ENCODE measurements at regions not wholly inside any gene's neighbourhood (a gene's known extent, or its start where the extent isn't known, plus 50 kb on each side); places are given as distances from the start of the nearest gene placed in this dataset.

DNA sequence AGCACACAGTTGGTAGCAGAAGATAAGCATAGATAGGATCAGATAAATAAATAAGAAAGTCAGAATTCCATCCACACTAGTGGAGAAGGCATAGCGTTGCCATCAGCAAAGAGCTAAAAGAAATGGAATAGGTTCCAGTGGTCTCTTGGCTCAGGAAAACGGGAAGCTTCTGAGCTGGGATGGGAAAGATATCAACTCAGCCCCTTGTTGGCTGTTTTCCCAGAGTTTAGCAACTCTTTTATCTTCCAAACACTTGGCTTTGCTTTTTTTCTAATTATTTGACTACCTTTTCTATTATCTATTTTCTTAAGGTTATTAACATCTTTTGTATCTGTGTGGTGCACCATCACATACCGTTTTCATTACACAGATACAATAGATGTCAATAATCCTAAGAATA lies 445.7 kb upstream of the TRPC7 start:
- DNase-seq (ENCODE audit: low read depth in 3 of 3): no peak

DNA sequence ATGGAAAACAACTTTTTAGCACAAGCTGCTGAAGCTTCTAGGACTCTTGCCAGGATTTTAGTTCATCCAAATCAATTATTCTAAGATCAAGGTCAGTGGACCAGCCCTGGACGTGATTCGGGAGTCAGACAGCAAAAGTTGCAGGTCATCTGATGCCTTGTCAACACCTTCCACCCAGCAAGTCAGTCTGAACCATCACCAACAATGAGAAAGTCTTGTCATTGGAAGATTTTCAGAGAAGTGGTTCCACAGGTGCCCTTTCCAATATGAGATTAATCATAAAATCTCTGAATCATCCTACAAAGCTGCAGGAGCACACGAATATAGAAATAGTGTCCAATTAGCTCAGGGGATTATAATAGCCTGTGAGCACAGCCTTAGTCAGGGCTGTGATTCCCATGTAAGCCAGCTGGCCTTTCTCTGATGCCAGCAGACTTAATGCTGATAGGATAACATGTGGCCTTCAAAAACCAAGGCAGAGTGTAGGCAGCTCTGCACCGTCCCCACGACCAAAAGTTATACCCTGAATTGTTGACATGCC lies 445.0 kb upstream of the TRPC7 start:
- no peak for DNase-seq (ENCODE audit: low read depth in 3 of 3)

GRCh38 chr5:136809382-136809781 lies 444.0 kb upstream of the TRPC7 start:
- no peak for DNase-seq (ENCODE audit: low read depth in 3 of 3)

- DNase-seq (ENCODE audit: low read depth in 3 of 3): no peak
Measured at GRCh38 chr5:136808756-136809155, 443.4 kb upstream of the TRPC7 start.

- no peak for DNase-seq (ENCODE audit: low read depth in 3 of 3)
Measured at GRCh38 chr5:136805466-136805865, 440.1 kb upstream of the TRPC7 start.

- no peak for DNase-seq (ENCODE audit: low read depth in 3 of 3)
Measured at GRCh38 chr5:136802383-136802782, 437.0 kb upstream of the TRPC7 start.

GRCh38 chr5:136799806-136800372 lies 434.5 kb upstream of the TRPC7 start:
- DNase-seq (ENCODE audit: low read depth in 3 of 3): no peak

- no peak for DNase-seq (ENCODE audit: low read depth in 3 of 3)
Measured at GRCh38 chr5:136793300-136793699, 428.0 kb upstream of the TRPC7 start.

- no peak for DNase-seq (ENCODE audit: low read depth in 3 of 3)
Measured at GRCh38 chr5:136781464-136781863, 416.1 kb upstream of the TRPC7 start.

GRCh38 chr5:136780518-136780917 lies 415.2 kb upstream of the TRPC7 start:
- DNase-seq (ENCODE audit: low read depth in 3 of 3): no peak

DNA sequence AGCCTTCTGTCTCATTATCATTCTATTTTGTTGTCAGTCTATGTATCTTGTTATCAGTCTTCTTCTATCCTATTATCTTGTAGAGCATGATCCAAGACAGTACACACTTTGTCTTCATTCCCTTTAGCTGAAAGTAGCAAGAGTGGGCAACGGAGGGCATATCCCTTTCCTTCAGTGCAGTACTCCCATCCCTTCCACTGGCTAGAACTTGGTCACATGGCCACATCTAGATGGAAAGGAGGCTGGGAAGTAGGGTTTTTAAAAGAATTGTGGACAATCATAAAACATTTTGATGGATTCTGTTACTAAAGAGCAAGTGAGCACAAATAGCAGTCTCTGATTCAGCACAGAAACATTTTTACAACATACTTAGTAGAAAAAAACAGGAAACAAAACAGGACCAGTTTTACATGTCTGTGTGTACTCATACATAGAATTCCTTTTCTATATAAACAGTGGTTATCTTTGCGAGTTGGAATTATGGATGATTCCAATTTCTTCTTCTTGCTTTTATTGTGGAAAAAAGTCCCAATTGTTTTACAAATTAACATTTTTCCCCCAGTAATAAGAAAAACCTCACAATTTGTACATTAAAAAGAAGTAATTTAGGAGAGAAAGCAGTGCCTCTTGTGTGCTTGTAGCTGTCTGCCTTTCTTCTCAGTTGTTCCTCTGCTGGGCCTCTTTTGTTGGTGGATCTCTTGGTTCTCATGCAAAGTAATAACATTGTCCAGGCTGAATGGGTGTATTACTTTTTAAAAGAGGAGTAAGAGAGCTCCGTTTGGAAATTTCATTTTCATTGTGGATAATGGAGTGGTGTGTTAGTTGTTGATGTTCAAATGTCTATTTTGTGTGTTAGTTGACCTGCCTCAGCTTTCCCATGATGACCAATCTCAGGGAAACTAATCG lies 410.9 kb upstream of the TRPC7 start:
- no peak for DNase-seq (ENCODE audit: low read depth in 3 of 3)

DNA sequence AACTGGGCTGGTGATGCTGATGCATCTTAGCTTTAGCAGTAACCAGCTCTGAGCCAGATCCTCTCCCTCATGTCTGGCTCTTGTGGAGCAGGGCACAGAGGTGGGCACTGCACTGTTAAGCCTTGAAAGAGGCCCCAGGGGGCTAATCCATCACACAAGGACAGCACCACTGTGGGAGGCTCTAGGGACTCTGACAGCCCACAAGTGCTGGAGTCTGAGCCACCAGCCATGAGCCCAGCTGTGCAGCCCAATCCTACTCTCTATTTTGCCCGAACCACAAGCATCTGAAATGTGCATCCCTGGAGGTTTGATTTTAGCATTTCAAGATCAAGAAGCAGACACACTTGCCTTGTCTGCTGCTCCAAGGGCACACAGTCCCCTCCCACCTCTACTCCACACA lies 407.1 kb upstream of the TRPC7 start:
- DNase-seq (ENCODE audit: low read depth in 3 of 3): no peak

DNA sequence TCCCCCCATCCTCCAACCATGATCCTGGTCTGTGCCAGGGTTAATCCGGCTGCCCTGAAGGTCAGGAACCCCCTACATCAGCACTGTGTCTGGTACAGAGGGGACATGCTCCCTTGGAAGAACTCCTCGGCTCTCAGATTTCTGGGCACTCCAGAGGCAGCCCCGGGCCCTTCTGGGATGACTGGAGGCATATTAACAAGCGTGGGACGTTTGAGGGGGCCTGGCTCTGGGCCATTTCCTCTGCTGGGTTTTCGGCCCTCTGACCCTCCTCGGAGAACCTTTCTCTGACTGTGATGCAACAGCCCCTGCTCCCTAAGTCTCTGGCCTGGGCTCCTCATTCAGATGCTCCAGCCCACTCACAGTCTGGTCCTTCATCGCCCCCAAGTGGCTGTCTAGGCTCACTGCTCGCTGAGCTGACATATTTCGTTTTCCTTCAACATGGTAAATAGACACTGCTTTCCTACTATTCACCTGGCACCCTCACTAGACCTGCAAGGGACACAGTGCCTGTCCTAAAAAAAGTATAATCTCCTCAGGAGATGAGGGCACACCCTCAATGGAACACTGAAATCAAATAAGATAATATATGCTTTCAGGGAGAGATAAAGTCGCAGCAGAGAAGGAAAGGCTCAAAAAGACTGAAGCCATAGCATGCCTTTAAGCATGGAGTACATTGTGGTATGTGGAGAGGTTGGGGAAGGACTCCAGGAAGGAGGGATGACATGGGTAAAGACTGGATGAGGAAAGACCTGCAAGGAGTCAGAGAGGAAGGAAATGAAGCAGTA lies 404.7 kb upstream of the TRPC7 start:
- DNase-seq (ENCODE audit: low read depth in 3 of 3): peak in 1 of 3 experiments; percentile 24

DNA sequence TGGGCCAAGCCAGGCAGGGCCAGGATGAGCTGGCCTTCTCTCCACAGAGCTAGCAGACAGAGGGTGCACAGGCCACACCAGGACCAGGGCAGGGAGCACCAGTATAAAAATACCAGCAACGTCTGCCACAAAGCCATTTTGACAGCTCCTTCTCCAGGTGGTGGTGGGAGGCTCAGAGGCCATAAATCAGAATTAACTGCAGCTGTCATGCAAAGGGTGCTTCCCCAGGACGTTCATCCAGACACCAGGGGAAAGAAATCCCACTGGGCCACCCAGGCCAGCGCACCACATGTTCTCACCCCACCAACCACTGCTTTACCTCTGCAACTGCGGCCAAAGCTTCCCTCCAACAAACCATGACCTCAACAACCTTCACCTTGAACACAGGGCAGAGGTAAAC lies 403.7 kb upstream of the TRPC7 start:
- DNase-seq (ENCODE audit: low read depth in 3 of 3): no peak

DNA sequence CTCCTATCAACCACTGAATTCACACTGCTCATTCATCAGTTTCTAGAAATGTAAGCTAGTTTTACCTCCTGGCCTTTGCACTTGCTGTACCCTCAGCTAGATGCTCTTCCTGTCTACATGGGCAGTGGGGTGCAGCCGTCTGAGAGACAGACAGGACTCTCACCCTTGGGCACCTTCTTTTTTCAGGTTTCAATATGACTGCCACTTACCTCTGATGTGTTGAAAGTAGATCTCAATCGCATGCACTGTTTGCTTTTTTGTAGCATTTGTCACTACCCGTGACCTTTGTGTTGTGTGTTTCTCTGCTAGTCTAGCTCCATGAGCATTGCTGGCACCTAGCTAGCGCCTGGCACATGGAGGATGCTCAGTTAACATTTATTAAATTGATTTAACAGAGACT lies 403.1 kb upstream of the TRPC7 start:
- DNase-seq (ENCODE audit: low read depth in 3 of 3): no peak

- DNase-seq (ENCODE audit: low read depth in 3 of 3): no peak
Measured at GRCh38 chr5:136766456-136766855, 401.1 kb upstream of the TRPC7 start.

- DNase-seq (ENCODE audit: low read depth in 3 of 3): no peak
Measured at GRCh38 chr5:136764601-136765000, 399.3 kb upstream of the TRPC7 start.

DNA sequence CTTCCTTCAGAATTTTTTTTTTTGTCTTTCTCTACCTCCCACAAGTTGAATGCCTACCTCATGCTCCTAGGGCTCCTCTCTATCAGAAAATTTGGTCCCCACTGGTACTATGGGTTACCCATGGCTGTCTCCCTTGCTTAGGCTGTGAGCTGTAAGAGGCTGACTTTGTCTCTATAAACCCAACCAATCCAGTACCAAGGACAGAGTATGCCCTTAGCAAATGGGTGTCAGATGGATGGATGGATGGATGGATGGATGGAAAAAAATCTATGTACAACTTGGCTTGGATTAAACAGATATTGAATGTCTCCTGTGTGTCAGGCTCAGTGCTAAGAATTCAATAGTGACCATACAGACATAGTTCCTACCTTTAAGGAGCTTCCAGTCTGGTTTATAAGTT lies 398.2 kb upstream of the TRPC7 start:
- DNase-seq (ENCODE audit: low read depth in 3 of 3): no peak

- no peak for DNase-seq (ENCODE audit: low read depth in 3 of 3)
Measured at GRCh38 chr5:136754216-136754615, 388.9 kb upstream of the TRPC7 start.

DNA sequence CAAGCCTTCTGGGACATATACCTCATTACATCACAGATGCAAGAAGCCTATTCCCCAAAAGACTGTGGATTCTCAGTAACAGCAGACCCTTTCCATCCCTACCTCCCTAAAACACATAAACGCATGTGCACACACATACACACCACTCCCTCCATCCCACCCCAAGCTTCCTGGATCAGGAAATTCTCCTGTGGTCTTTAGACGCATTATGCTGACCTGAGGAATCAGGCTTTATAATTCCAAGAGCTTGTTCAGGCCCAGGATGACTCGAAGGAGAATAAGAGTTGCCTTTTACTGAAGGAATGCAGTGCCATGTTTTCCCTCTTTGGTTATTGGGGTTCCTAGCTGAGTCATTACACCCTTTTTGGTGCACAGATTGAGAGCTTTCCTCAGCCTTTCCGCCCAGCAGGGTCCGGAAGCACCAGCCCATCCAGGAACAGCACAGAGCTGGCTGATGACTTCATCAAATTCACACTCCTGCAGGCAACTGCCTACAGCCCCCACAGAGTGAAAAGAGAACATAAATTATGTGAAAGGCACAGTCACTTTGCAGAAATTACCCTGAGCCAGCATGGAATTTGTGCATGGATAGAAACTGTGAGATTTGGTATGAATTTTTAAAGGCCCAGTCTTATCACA lies 385.0 kb upstream of the TRPC7 start:
- DNase-seq (ENCODE audit: low read depth in 3 of 3): no peak

GRCh38 chr5:136749016-136749415 lies 383.7 kb upstream of the TRPC7 start:
- DNase-seq (ENCODE audit: low read depth in 3 of 3): no peak

- DNase-seq (ENCODE audit: low read depth in 3 of 3): no peak
Measured at GRCh38 chr5:136743052-136743451, 377.7 kb upstream of the TRPC7 start.
